OCI-LY7 (cell line): ENCODE measurements at regions not wholly inside any gene's neighbourhood (a gene's known extent, or its start where the extent isn't known, plus 50 kb on each side); places are given as distances from the start of the nearest gene placed in this dataset.
A peak's percentile ranks its signal among the peaks of the same experiment; 100 is the strongest.

Experiments used
- BruUV-seq: library from RNA; stranded (reverse); fragments of 400-500 nt; replicated peaks from 2 replicates; lab custom pipeline; 2021; lab: Mats Ljungman, UMichigan
- CTCF ChIA-PET: fragments of 300-600 bp; sonication (Branson Sonifier 250); formaldehyde crosslinking; loops from one replicate; lab custom pipeline; 2022; ENCODE audit warnings: antibody characterized with exemption; ENCODE audit not compliant: unreplicated experiment; lab: Charles Lee
- POLR2A ChIA-PET: fragments of 300-600 bp; sonication (Branson Sonifier 250); formaldehyde crosslinking; loops from one replicate; lab custom pipeline; 2022; ENCODE audit warnings: antibody characterized with exemption; lab: Charles Lee
- DNase-seq: peaks from one replicate; pipeline ENCODE4 v3.0.0-alpha.2; 2015; ENCODE audit warnings: low spot score
- H2AFZ ChIP-seq: fragments of 200-600 bp; sonication (generic), shearing (Covaris generic); 2 replicates; pipeline ENCODE4 v1.6.1; 2014; ENCODE audit warnings: mild to moderate bottlenecking, antibody characterized with exemption, low read length, moderate library complexity
- H3K27ac ChIP-seq: fragments of 200-600 bp; sonication (generic); 2 replicates; pipeline ENCODE4 v1.5.1; 2014; ENCODE audit warnings: mixed run types, low read depth, mild to moderate bottlenecking, moderate library complexity, low read length, inconsistent platforms; ENCODE audit not compliant: poor library complexity, severe bottlenecking
- H3K36me3 ChIP-seq: fragments of 200-600 bp; sonication (generic); 2 replicates; pipeline ENCODE4 v1.6.1; 2014; ENCODE audit warnings: mild to moderate bottlenecking, antibody characterized with exemption, low read length, moderate library complexity, mixed read lengths; ENCODE audit not compliant: insufficient read depth
- H3K4me1 ChIP-seq: fragments of 200-600 bp; sonication (generic); 2 replicates; pipeline ENCODE4 v1.5.1; 2014; ENCODE audit warnings: mild to moderate bottlenecking, low read length; ENCODE audit not compliant: insufficient read depth, poor library complexity, severe bottlenecking
- H3K4me2 ChIP-seq: fragments of 200-600 bp; sonication (generic); 2 replicates; pipeline ENCODE4 v1.6.1; 2014; ENCODE audit warnings: mild to moderate bottlenecking, low read length
- H3K4me3 ChIP-seq: fragments of 200-600 bp; sonication (generic); 2 replicates; pipeline ENCODE4 v1.5.1; 2014; ENCODE audit warnings: mild to moderate bottlenecking, low read depth, low read length; ENCODE audit not compliant: poor library complexity, severe bottlenecking
- H3K79me2 ChIP-seq: fragments of 200-600 bp; sonication (generic); 2 replicates; pipeline ENCODE4 v1.6.1; 2016; ENCODE audit warnings: low read depth, mild to moderate bottlenecking, low read length, moderate library complexity, mixed read lengths; ENCODE audit not compliant: insufficient read depth
- H3K9me2 ChIP-seq: fragments of 200-600 bp; sonication (generic); 2 replicates; pipeline ENCODE4 v1.6.1; 2016; ENCODE audit warnings: mild to moderate bottlenecking, low read length, mixed read lengths; ENCODE audit not compliant: insufficient read depth
- H3K9me3 ChIP-seq: fragments of 200-600 bp; sonication (generic); 2 replicates; pipeline ENCODE4 v1.6.1; 2014; ENCODE audit warnings: mild to moderate bottlenecking, mixed run types, low read length, mixed read lengths
- H4K20me1 ChIP-seq: fragments of 200-600 bp; sonication (generic); 2 replicates; pipeline ENCODE4 v1.6.1; 2014; ENCODE audit warnings: mild to moderate bottlenecking, antibody characterized with exemption, low read length, moderate library complexity, mixed read lengths; ENCODE audit not compliant: insufficient read depth
- EZH2phosphoT487 ChIP-seq: fragments of 200-600 bp; sonication (generic); IDR thresholded peaks from 2 replicates; pipeline ENCODE4 v1.6.1; 2018; ENCODE audit warnings: low read depth, borderline replicate concordance, mild to moderate bottlenecking, mixed run types, antibody characterized with exemption, low read length, moderate library complexity, mixed read lengths
- intact Hi-C: fragments of 100-400 bp; cut with micrococcal nuclease; formaldehyde crosslinking; loops from one replicate; pipeline ENCODE4 v1.10.0; 2022; ENCODE audit not compliant: unreplicated experiment
- TF ChIP-seq, protein P1 (sequence below): fragments of 200-600 bp; sonication (generic); conservative IDR thresholded peaks from 2 replicates; pipeline ENCODE4 v1.5.1; 2014; ENCODE audit warnings: mild to moderate bottlenecking, antibody characterized with exemption, low read length, moderate library complexity, mixed read lengths

DNA sequence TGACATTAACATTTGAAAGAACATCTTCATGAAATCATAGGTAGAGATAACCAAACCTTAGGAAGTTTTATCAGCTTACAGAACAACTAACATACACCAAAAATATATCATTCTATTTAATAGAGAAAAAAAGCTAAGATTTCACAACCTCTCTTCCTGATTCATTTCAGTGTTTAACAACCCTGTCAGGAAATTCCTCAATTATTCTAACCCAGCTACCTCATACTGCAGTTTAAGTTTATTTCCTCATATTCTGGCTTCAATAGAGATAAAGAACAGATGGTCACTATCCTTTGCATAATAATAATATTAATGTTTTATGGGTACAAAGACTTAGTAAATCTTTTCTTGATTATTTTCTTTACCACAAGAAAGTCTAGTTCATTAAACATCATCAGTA, 112.9 kb upstream of the HSF2 start:
- intact Hi-C loops, result no loop called here
- CTCF ChIA-PET, result no interaction called here
- Histone ChIP-seq H3K4me3 (no peak overlapping the region), H3K36me3 (no peaks in the 10 kb centered on the region), H3K27ac (no peak overlapping the region), H4K20me1 (no peaks in the 10 kb centered on the region), H3K4me2 (no peak overlapping the region), H3K9me2 (no peaks in the 10 kb centered on the region), H3K9me3 (no peaks in the 10 kb centered on the region), H3K79me2 (no peaks in the 10 kb centered on the region), H3K4me1 (no peaks in the 10 kb centered on the region), H2AFZ (no peak overlapping the region)
- no peak for DNase-seq
- BruUV-seq, result no TSS peak
- POLR2A ChIA-PET, result interaction anchor here (1.0 to 1.1 kb wide), 3 partner anchors 8 to 154 kb away, joined by 3 to 4 read pairs (median 4); no protein-coding TSS in a partner anchor
- no peak for TF ChIP-seq EZH2phosphoT487
- TF ChIP-seq, protein P1, sequence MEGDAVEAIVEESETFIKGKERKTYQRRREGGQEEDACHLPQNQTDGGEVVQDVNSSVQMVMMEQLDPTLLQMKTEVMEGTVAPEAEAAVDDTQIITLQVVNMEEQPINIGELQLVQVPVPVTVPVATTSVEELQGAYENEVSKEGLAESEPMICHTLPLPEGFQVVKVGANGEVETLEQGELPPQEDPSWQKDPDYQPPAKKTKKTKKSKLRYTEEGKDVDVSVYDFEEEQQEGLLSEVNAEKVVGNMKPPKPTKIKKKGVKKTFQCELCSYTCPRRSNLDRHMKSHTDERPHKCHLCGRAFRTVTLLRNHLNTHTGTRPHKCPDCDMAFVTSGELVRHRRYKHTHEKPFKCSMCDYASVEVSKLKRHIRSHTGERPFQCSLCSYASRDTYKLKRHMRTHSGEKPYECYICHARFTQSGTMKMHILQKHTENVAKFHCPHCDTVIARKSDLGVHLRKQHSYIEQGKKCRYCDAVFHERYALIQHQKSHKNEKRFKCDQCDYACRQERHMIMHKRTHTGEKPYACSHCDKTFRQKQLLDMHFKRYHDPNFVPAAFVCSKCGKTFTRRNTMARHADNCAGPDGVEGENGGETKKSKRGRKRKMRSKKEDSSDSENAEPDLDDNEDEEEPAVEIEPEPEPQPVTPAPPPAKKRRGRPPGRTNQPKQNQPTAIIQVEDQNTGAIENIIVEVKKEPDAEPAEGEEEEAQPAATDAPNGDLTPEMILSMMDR, result no peak

DNA sequence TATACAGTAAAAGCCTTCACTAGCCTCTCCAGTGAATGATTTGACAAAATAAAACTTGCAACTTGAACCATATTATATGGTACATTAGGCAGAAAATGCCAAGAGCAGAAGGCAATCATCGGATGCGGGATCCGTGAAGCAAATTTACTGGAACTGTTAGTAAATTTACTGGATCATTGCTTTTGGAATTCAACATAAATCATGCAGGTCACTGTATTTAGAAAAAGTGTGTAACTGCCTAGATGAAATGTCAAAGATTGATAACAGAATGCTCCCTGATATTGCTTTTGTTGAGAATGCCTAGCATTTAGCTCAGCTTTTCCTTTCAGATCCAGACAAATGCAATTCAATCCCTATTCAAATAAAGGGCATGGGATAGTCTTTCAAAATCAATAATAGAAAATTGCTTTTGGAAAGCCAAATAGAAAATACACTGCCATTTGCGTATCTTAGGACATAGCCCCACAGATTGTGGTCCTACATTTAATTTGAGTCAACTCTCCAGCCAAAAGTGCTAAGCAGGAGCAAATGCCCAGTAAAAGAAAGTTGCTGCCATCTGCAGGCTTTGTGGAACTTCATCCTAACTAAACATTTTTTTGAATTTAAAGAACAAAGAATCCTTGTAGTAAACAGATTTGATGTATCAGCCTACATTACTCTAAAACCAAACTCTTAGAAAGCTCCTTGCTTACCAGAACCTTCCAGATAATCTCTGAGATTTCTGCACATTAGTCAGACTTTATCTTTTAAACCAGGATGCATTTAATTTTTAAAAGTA, 109.5 kb upstream of the HSF2 start:
- Histone ChIP-seq H3K79me2 (no peaks in the 10 kb centered on the region), H3K9me3 (no peaks in the 10 kb centered on the region), H3K36me3 (no peaks in the 10 kb centered on the region), H3K9me2 (no peaks in the 10 kb centered on the region), H3K4me1 (no peaks in the 10 kb centered on the region), H3K27ac (no peak overlapping the region), H3K4me2 (no peak overlapping the region), H4K20me1 (no peaks in the 10 kb centered on the region), H3K4me3 (no peak overlapping the region), H2AFZ (no peak overlapping the region)
- ChIA-PET POLR2A (no interaction called here), CTCF (no interaction called here)
- intact Hi-C loops, result no loop called here
- BruUV-seq, result no TSS peak
- TF ChIP-seq, protein P1, result 0 out of 2 replicates have a peak, but pooled peaks have one; percentile 27
- TF ChIP-seq EZH2phosphoT487, result no peak
- no peak for DNase-seq

DNA sequence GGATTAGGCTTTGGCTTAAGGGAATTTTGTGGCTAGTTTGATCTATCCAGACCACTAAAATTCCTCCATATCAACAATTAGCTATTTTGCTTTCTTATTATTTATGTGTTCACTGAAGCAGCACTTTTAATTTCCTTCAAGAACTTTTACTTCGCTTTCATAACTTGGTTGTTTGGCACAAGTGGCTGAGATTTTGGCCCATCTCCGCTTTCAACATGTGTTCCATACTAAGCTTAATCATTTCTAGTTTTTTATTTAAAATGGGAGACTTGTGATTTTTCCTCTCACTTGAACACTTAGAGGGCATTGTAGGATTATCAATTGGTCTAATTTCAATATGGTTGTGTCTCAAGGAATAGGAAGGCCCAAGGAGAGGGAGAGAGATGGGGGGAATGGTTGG, 102.4 kb upstream of the HSF2 start:
- H3K27ac ChIP-seq, result no peak overlapping the region
- ChIA-PET CTCF (no interaction called here), POLR2A (interaction anchor here (1.0 kb wide), 1 partner anchor 26 kb away, joined by 3 read pairs; no protein-coding TSS in a partner anchor)
- H3K4me1 ChIP-seq, result no peaks in the 10 kb centered on the region
- H3K9me2 ChIP-seq, result no peaks in the 10 kb centered on the region
- H3K4me2 ChIP-seq, result no peak overlapping the region
- no TSS peak for BruUV-seq
- H4K20me1 ChIP-seq, result no peaks in the 10 kb centered on the region
- H3K79me2 ChIP-seq, result no peaks in the 10 kb centered on the region
- H3K9me3 ChIP-seq, result no peaks in the 10 kb centered on the region
- no peak for DNase-seq
- TF ChIP-seq EZH2phosphoT487, result no peak
- TF ChIP-seq, protein P1, result no peak
- intact Hi-C loops, result no loop called here
- H3K36me3 ChIP-seq, result no peaks in the 10 kb centered on the region
- no peak overlapping the region for H3K4me3 ChIP-seq
- no peak overlapping the region for H2AFZ ChIP-seq
